ENCODE measurements at regions not wholly inside any gene's neighbourhood (a gene's known extent, or its start where the extent isn't known, plus 50 kb on each side); places are given as distances from the start of the nearest gene placed in this dataset.
A peak's percentile ranks its signal among the peaks of the same experiment; 100 is the strongest.

GRCh38 chr3:9301091-9301490, 51.6 kb upstream of the SRGAP3 start:
- DNase-seq (ENCODE audit: low read depth): no peak

GRCh38 chr3:9301798-9302197, 52.4 kb upstream of the SRGAP3 start:
- no peak for DNase-seq (ENCODE audit: low read depth)

GRCh38 chr3:9302425-9303181, 53.2 kb upstream of the SRGAP3 start:
- DNase-seq (ENCODE audit: low read depth): peak; percentile 69

DNA sequence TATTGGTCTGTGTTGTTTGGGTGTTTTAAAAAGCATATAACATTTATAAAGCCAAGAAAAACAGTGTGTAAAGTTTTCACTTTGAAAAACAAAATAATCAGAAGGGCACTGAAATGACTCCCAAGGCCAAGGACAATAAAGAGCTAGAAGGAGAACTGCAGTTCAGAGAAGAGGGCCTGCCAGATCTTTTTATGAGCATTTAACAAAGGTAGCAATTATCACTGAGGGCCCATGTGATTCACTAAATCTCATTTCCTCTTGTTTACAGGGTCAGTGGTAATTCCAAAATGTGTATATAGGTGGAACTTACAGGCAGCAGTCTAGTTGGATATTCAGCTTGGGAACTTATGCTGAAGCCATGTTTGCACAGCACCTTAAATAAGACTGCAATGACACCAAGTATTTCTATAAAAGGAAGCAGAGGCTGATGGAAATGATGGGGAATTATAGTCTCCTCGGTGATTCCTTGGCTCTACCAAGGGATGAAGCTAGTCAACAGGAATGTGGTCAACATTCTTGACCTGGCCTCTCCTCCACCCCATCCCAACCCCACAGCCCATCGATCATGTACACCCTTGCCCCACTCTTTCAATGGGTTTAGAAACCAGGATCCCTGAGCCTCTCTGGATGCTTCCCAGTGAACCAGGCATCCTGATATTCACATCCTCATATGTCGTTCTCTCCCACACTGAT, 54.4 kb upstream of the THUMPD3 start:
- DNase-seq (ENCODE audit: low read depth): no peak

DNA sequence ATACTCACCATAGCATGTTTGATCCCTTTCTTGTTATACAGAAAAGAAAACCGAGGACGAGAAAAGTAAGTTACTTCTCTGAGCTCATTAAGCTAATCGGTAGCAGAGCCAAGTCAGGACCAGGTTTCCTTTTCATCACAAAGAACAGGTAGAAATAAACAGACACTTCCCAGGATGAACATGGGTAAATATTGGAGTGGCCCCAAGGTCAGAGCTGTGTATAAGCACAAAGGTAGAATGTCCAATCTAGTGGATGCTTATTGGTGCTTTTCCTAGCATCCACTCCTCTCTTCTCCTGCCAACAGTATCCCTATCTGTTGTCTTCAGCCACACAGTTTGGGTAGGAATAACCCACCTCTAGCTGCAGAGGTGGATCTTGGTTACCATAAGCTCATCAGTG, 52.8 kb upstream of the THUMPD3 start:
- no peak for DNase-seq (ENCODE audit: low read depth)

DNA sequence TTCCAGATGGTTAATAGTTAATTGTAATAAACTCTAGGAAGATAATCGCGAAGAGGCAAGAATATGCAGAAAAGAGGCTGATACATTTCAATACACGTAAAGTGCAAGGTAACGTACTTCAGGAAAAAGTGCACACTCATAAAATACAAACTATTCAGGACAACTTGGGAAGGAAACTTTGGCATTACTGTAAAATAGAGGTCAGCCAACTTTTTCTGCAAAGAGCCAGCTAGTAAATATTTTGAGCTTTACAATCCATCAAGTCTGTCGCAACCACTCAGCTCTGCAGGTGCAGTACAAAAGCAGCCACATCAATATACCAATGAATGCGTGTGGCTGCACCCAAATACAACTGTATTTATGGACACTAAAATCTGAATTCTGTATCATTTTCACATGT, 51.6 kb upstream of the THUMPD3 start:
- DNase-seq (ENCODE audit: low read depth): no peak
